WTC11 (cell line): ENCODE measurements at regions not wholly inside any gene's neighbourhood (a gene's known extent, or its start where the extent isn't known, plus 50 kb on each side); places are given as distances from the start of the nearest gene placed in this dataset.

Source experiments
- FOXJ3 ChIP-seq: sonication (generic); formaldehyde crosslinking; IDR thresholded peaks from 2 replicates; pipeline ENCODE4 v1.9.0; 2021; ENCODE audit warnings: missing genetic modification reagents, mild to moderate bottlenecking, borderline replicate concordance
- NFYB ChIP-seq: sonication (generic); formaldehyde crosslinking; conservative IDR thresholded peaks from 2 replicates; pipeline ENCODE4 v1.8.0; 2022; ENCODE audit warnings: low read depth, missing genetic modification reagents
- NR3C1 ChIP-seq: sonication (generic); formaldehyde crosslinking; conservative IDR thresholded peaks from 2 replicates; pipeline ENCODE4 v1.8.1; 2023; ENCODE audit warnings: low read depth, mild to moderate bottlenecking, missing genetic modification reagents
- OVOL2 ChIP-seq: fragments of 250-450 bp; sonication (Bioruptor Pico); IDR thresholded peaks from 2 replicates; pipeline ENCODE4 v1.9.0; 2021; ENCODE audit warnings: mild to moderate bottlenecking, borderline replicate concordance
- ZNF423 ChIP-seq: fragments of 250-450 bp; sonication (Bioruptor Pico); IDR thresholded peaks from 2 replicates; pipeline ENCODE4 v2.1.2; 2022; ENCODE audit warnings: mild to moderate bottlenecking, moderate library complexity
- TF ChIP-seq, protein P1 (sequence below): fragments of 200-600 bp; IDR thresholded peaks from 2 replicates; pipeline ENCODE4 v1.8.0; 2022; ENCODE audit warnings: antibody characterized with exemption
- TF ChIP-seq, protein P2 (sequence below): sonication (generic); formaldehyde crosslinking; IDR thresholded peaks from 2 replicates; pipeline ENCODE4 v1.8.0; 2022; ENCODE audit warnings: mild to moderate bottlenecking, missing genetic modification reagents
- TF ChIP-seq, protein P3 (sequence below): sonication (generic); formaldehyde crosslinking; IDR thresholded peaks from 2 replicates; pipeline ENCODE4 v1.8.0; 2023; ENCODE audit warnings: missing genetic modification reagents, mild to moderate bottlenecking, borderline replicate concordance

DNA sequence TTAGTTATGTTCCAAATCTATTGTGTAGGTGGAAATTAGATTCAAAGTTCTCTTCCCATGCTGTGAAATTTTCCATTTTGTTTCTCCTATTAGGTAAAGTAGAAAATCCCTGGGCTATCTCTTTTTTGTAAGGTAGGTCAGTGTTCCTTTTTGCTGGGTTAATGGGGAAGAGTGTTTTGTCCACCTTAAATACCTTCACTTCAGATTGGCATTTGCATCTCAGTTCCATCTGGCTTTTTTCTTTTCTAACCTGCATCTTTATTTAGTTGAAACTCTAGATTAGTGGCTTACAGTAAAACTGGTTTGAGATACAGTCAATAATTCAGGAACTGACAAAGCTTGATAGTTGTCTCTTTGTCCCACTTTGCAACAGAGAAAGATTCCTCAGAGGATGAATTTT, 1115.8 kb downstream of the PDHA2 start:
- TF ChIP-seq NR3C1 (no peak), FOXJ3 (no peak), ZNF423 (CRISPR knock-in tag) (no peak), OVOL2 (CRISPR knock-in tag) (no peak), NFYB (no peak)
- TF ChIP-seq, protein P1, sequence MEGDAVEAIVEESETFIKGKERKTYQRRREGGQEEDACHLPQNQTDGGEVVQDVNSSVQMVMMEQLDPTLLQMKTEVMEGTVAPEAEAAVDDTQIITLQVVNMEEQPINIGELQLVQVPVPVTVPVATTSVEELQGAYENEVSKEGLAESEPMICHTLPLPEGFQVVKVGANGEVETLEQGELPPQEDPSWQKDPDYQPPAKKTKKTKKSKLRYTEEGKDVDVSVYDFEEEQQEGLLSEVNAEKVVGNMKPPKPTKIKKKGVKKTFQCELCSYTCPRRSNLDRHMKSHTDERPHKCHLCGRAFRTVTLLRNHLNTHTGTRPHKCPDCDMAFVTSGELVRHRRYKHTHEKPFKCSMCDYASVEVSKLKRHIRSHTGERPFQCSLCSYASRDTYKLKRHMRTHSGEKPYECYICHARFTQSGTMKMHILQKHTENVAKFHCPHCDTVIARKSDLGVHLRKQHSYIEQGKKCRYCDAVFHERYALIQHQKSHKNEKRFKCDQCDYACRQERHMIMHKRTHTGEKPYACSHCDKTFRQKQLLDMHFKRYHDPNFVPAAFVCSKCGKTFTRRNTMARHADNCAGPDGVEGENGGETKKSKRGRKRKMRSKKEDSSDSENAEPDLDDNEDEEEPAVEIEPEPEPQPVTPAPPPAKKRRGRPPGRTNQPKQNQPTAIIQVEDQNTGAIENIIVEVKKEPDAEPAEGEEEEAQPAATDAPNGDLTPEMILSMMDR = no peak
- TF ChIP-seq, protein P2, sequence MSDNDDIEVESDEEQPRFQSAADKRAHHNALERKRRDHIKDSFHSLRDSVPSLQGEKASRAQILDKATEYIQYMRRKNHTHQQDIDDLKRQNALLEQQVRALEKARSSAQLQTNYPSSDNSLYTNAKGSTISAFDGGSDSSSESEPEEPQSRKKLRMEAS = no peak
- TF ChIP-seq, protein P3, sequence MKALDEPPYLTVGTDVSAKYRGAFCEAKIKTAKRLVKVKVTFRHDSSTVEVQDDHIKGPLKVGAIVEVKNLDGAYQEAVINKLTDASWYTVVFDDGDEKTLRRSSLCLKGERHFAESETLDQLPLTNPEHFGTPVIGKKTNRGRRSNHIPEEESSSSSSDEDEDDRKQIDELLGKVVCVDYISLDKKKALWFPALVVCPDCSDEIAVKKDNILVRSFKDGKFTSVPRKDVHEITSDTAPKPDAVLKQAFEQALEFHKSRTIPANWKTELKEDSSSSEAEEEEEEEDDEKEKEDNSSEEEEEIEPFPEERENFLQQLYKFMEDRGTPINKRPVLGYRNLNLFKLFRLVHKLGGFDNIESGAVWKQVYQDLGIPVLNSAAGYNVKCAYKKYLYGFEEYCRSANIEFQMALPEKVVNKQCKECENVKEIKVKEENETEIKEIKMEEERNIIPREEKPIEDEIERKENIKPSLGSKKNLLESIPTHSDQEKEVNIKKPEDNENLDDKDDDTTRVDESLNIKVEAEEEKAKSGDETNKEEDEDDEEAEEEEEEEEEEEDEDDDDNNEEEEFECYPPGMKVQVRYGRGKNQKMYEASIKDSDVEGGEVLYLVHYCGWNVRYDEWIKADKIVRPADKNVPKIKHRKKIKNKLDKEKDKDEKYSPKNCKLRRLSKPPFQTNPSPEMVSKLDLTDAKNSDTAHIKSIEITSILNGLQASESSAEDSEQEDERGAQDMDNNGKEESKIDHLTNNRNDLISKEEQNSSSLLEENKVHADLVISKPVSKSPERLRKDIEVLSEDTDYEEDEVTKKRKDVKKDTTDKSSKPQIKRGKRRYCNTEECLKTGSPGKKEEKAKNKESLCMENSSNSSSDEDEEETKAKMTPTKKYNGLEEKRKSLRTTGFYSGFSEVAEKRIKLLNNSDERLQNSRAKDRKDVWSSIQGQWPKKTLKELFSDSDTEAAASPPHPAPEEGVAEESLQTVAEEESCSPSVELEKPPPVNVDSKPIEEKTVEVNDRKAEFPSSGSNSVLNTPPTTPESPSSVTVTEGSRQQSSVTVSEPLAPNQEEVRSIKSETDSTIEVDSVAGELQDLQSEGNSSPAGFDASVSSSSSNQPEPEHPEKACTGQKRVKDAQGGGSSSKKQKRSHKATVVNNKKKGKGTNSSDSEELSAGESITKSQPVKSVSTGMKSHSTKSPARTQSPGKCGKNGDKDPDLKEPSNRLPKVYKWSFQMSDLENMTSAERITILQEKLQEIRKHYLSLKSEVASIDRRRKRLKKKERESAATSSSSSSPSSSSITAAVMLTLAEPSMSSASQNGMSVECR (CRISPR knock-in tag) = no peak
